A549 (cell line): ENCODE measurements at regions not wholly inside any gene's neighbourhood (a gene's known extent, or its start where the extent isn't known, plus 50 kb on each side); places are given as distances from the start of the nearest gene placed in this dataset.
A peak's percentile ranks its signal among the peaks of the same experiment; 100 is the strongest.

Experiments
- ATAC-seq, 2 experiments: fragments of 200-7000 bp in 1 of 2; fragments of >200 bp in 1 of 2; cut with Nextera tagmentation in 1 of 2; cut with Tn5 transposase in 1 of 2; 3 replicates each; pipeline versions ENCODE4 v1.8.0 to v1.9.1; 2018 to 2020; ENCODE audit warnings: mild to moderate bottlenecking in 1 of 2, moderate library complexity in 1 of 2
- CTCF ChIA-PET: fragments of 300-600 bp; sonication (Branson Sonifier 250); formaldehyde crosslinking; extraction: SDS; loops from one replicate; lab custom pipeline; 2021; ENCODE audit warnings: antibody characterized with exemption, inconsistent platforms; lab: Yijun Ruan, JAX
- POLR2A ChIA-PET: fragments of 350-600 bp; formaldehyde crosslinking; extraction: SDS; loops from one replicate; lab custom pipeline; 2021; ENCODE audit warnings: antibody characterized with exemption, inconsistent platforms; lab: Yijun Ruan, JAX
- DNase-seq, 2 experiments: peaks; one replicate each; pipeline versions ENCODE4 v3.0.0 to v3.0.0-alpha.2; 2011 to 2016; ENCODE audit warnings: low read depth in 1 of 2, low spot score in 1 of 2
- FAIRE-seq: peaks from 2 replicates; lab custom pipeline; 2011; peaks lifted over from hg19 to GRCh38; lab: Jason Lieb, UNC
- H3K27ac ChIP-seq, 2 experiments: fragments of >200 bp; sonication (Bioruptor Twin); formaldehyde crosslinking; 3 replicates each; pipeline ENCODE4 v1.5.1; 2016 to 2017
- H3K4me1 ChIP-seq: fragments of >200 bp; sonication (Bioruptor Twin); formaldehyde crosslinking; 3 replicates; pipeline ENCODE4 v1.6.1; 2016
- H3K4me2 ChIP-seq: fragments of >200 bp; sonication (Bioruptor Twin); formaldehyde crosslinking; 3 replicates; pipeline ENCODE4 v1.6.1; 2016
- H3K4me3 ChIP-seq: fragments of >200 bp; sonication (Bioruptor Twin); formaldehyde crosslinking; 3 replicates; pipeline ENCODE4 v1.5.1; 2016
- H3K9me3 ChIP-seq: fragments of >200 bp; sonication (Bioruptor Twin); formaldehyde crosslinking; 3 replicates; pipeline ENCODE4 v1.6.1; 2016
- CBX2 ChIP-seq: fragments of 200-600 bp; sonication (generic); IDR thresholded peaks from 2 replicates; pipeline ENCODE4 v1.6.1; 2016; ENCODE audit warnings: low read depth, mild to moderate bottlenecking, borderline replicate concordance
- EP300 ChIP-seq, 2 experiments: fragments of >200 bp; sonication (Bioruptor Twin); formaldehyde crosslinking; IDR thresholded peaks; 2 replicates in 1 of 2; 3 replicates in 1 of 2; pipeline ENCODE4 v1.6.1; 2016 to 2017
- FOSB ChIP-seq: fragments of 250-450 bp; sonication (Bioruptor Pico); IDR thresholded peaks from 2 replicates; pipeline ENCODE4 v1.5.0; 2020; ENCODE audit warnings: mild to moderate bottlenecking, moderate library complexity
- FOSL2 ChIP-seq, 2 experiments: fragments of 450-650 bp in 1 of 2; fragments of >200 bp in 1 of 2; sonication (Bioruptor Twin) in 1 of 2; formaldehyde crosslinking; IDR thresholded peaks; 2 replicates each; pipeline versions ENCODE4 v1.5.0 to v1.6.1; 2016 to 2020; ENCODE audit warnings: mild to moderate bottlenecking in 1 of 2, moderate library complexity in 1 of 2
- FOXS1 ChIP-seq: fragments of 250-450 bp; sonication (Bioruptor Pico); IDR thresholded peaks from 2 replicates; pipeline ENCODE4 v1.5.0; 2020; ENCODE audit warnings: mild to moderate bottlenecking, moderate library complexity
- HDAC2 ChIP-seq: fragments of 200-600 bp; sonication (generic); IDR thresholded peaks from 2 replicates; pipeline ENCODE4 v1.6.1; 2016
- HOXA7 ChIP-seq: fragments of 250-450 bp; sonication (Bioruptor Pico); IDR thresholded peaks from 2 replicates; pipeline ENCODE4 v1.5.0; 2020; ENCODE audit warnings: mild to moderate bottlenecking, moderate library complexity
- JUNB ChIP-seq: fragments of >200 bp; sonication (Bioruptor Twin); formaldehyde crosslinking; IDR thresholded peaks from 2 replicates; pipeline ENCODE4 v1.6.1; 2016
- KDM5A ChIP-seq: fragments of 200-600 bp; sonication (generic); IDR thresholded peaks from 2 replicates; pipeline ENCODE4 v1.6.1; 2016; ENCODE audit warnings: antibody characterized with exemption, mild to moderate bottlenecking
- MAFK ChIP-seq: fragments of 450-650 bp; IDR thresholded peaks from 2 replicates; pipeline ENCODE4 v1.6.1; 2014; ENCODE audit not compliant: partially characterized antibody
- NFE2L2 ChIP-seq: fragments of 150-350 bp; conservative IDR thresholded peaks from 2 replicates; pipeline ENCODE4 v1.6.1; 2014; ENCODE audit warnings: low read length
- PHF8 ChIP-seq: fragments of 200-600 bp; sonication (generic); IDR thresholded peaks from 2 replicates; pipeline ENCODE4 v1.6.1; 2016; ENCODE audit warnings: low read depth, mild to moderate bottlenecking, antibody characterized with exemption, moderate library complexity, borderline replicate concordance
- POLR2A ChIP-seq: IDR thresholded peaks from 2 replicates; pipeline ENCODE4 v1.6.1; 2012; ENCODE audit warnings: mild to moderate bottlenecking, low read length
- POLR2AphosphoS2 ChIP-seq: conservative IDR thresholded peaks from 2 replicates; pipeline ENCODE4 v1.6.1; 2012; ENCODE audit warnings: low read length, improper control_type of control experiment, inconsistent platforms
- RAD21 ChIP-seq, 2 experiments: fragments of >200 bp in 1 of 2; sonication (Bioruptor Twin) in 1 of 2; formaldehyde crosslinking in 1 of 2; IDR thresholded peaks in 1 of 2; conservative IDR thresholded peaks in 1 of 2; 2 replicates in 1 of 2; 3 replicates in 1 of 2; pipeline ENCODE4 v1.6.1; 2012 to 2018; ENCODE audit warnings: inconsistent platforms in 1 of 2
- SREBF2 ChIP-seq: fragments of 450-650 bp; IDR thresholded peaks from 2 replicates; pipeline ENCODE4 v1.6.1; 2014; ENCODE audit warnings: mild to moderate bottlenecking, moderate library complexity
- TFCP2L1 ChIP-seq: fragments of 250-450 bp; sonication (Bioruptor Pico); IDR thresholded peaks from 2 replicates; pipeline ENCODE4 v1.5.0; 2021; ENCODE audit warnings: mild to moderate bottlenecking
- ZNF302 ChIP-seq: fragments of 250-450 bp; sonication (Bioruptor Pico); IDR thresholded peaks from 2 replicates; pipeline ENCODE4 v1.9.0; 2021; ENCODE audit warnings: inconsistent platforms, mild to moderate bottlenecking, moderate library complexity
- WGBS: methylation state at CpG from one replicate; pipeline ENCODE4 v1.1.6; 2017; ENCODE audit errors: missing lambda C conversion rate; 5-methylcytosine and 5-hydroxymethylcytosine counted together
- TF ChIP-seq, protein P1 (sequence below): fragments of >200 bp; sonication (Bioruptor Twin); formaldehyde crosslinking; IDR thresholded peaks from 3 replicates; pipeline ENCODE4 v1.6.1; 2016
- TF ChIP-seq, protein P2 (sequence below): IDR thresholded peaks from 2 replicates; pipeline ENCODE4 v1.6.1; 2012
- TF ChIP-seq, protein P3 (sequence below): fragments of >200 bp; sonication (Bioruptor Twin); formaldehyde crosslinking; IDR thresholded peaks from 2 replicates; pipeline ENCODE4 v1.6.1; 2016
- TF ChIP-seq, protein P4 (sequence below): IDR thresholded peaks from 2 replicates; pipeline ENCODE4 v1.6.1; 2012; ENCODE audit warnings: low read depth, borderline replicate concordance

DNA sequence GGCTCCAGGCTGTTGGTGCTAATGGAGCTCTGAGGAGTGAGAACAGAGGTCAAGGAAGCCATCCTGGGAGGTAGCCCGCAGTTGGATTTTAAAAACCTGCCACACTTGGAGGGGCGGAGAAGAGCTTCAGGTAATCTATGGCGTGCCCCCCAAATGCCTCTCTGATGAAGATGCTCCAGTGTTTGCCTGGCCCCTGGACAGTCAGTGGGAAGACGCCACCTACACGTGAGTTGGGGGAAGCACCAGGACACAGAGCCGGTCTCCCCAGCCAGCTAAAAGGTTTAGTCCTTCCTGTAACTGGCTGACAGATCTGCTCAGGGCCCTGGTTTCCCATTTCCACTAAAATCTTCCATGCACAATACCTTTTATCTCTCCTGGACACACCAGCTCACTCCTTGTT lies 225.0 kb downstream of the TTC32 start:
- CTCF ChIA-PET = interaction anchor here (1.1 to 1.7 kb wide), 5 partner anchors 10 to 307 kb away, joined by 3 to 5 read pairs (median 3); no protein-coding TSS in a partner anchor
- Histone ChIP-seq H3K4me3 (no peak overlapping the region), H3K27ac (no peak overlapping the region), H3K4me2 (no peak overlapping the region), H3K4me1 (peaks cover 34% of the 10 kb centered on the region), H3K9me3 (no peaks in the 10 kb centered on the region)
- DNase-seq = peak in 1 of 2 experiments; percentile 17
- TF ChIP-seq, protein P1, sequence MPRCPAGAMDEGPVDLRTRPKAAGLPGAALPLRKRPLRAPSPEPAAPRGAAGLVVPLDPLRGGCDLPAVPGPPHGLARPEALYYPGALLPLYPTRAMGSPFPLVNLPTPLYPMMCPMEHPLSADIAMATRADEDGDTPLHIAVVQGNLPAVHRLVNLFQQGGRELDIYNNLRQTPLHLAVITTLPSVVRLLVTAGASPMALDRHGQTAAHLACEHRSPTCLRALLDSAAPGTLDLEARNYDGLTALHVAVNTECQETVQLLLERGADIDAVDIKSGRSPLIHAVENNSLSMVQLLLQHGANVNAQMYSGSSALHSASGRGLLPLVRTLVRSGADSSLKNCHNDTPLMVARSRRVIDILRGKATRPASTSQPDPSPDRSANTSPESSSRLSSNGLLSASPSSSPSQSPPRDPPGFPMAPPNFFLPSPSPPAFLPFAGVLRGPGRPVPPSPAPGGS = no peak
- TF ChIP-seq TFCP2L1 (no peak), EP300 (IDR thresholded peaks at IDR 0.05) (no peak), RAD21 (conservative IDR thresholded peaks at IDR 0.05 in 1 of 2, IDR thresholded peaks at IDR 0.05 in 1 of 2) (peak in 1 of 2 experiments; percentile 25; a peak in 1 of 5 replicates), POLR2AphosphoS2 (no peak), ZNF302 (CRISPR knock-in tag) (no peak), FOSB (CRISPR knock-in tag) (no peak), PHF8 (no peak)
- no peak for FAIRE-seq
- POLR2A ChIA-PET = no interaction called here
- 86% methylated on average over 5 of the region's 6 CpGs for WGBS
- peak in 1 of 2 experiments; percentile 51; a peak in 2 of 6 replicates for ATAC-seq

DNA sequence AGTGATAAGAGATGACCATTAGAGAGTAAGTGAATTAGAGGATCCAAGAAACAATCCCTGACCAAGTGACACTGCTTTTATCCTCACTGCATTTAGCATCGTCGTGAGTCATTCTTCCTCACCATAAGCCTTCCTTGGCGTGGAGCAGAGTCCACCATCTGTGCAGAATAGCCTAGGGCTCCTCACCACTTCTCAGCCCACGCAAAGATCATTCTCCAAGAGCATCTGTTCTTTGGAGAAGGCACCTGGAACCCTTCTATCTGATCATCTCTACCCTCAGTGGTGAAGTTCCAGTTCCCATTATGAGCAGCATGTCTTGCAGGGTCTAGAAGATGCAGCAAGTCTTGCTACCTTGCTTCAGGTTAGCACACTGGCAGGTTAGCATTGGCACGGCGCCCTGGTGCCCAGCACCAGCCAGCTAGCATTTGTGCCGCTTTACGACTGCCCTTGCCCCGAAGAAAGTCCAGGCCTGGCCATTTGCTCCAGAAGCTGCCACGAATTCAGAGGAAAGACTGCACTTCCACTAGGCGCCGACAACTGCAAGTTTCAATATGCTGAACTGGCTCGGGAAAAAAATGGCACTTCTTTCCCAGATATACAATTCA lies 225.8 kb downstream of the TTC32 start:
- CTCF ChIA-PET = interaction anchor here (1.2 to 1.7 kb wide), 3 partner anchors 9 to 307 kb away, joined by 3 to 5 read pairs (median 4); no protein-coding TSS in a partner anchor
- H3K9me3 ChIP-seq = no peaks in the 10 kb centered on the region
- 75% methylated on average over 13 of the region's 13 CpGs for WGBS
- H3K4me1 ChIP-seq = peaks cover 34% of the 10 kb centered on the region
- H3K4me3 ChIP-seq = no peak overlapping the region
- H3K27ac ChIP-seq = no peak overlapping the region
- no peak overlapping the region for H3K4me2 ChIP-seq
- FAIRE-seq (no peak), ATAC-seq (peak in 1 of 2 experiments; percentile 22; a peak in 1 of 6 replicates), DNase-seq (no peak)
- POLR2A ChIA-PET = no interaction called here
- TF ChIP-seq HDAC2 = no peak
- TF ChIP-seq POLR2AphosphoS2 = no peak
- no peak for TF ChIP-seq NFE2L2

DNA sequence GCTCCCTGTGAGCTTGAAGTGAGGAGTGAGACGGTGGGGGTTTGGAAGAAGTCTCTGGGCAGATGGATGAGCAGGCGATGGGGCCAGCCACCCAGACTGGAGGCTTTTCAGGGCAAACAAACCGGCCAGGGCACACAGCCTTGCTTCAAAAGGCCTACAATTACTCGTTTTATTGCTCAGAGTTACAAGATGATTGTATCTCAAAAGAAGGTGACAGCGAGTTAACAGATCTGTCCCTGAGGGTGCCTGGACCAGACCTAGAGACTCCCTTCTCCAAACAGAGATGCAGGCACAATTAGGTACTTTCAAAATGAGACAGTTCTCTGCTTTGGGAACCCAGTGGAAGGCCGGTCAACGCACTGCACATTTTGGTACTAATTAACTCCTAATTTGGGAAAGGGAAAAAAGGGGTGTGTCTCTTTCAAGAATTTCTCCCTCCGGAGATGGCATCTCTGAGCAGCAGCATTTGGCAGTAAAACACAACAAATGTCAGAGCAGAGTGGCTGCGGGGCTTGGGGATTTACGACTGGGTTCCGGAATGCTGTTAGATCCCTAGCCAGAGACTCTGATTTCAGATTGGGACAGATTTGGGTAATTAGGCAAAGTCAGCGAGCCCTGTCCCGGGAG lies 226.7 kb downstream of the TTC32 start:
- H3K9me3 ChIP-seq = no peaks in the 10 kb centered on the region
- no peak for ATAC-seq
- TF ChIP-seq JUNB (no peak), SREBF2 (no peak), MAFK (no peak)
- TF ChIP-seq, all 56 proteins: peak for 0
- ChIA-PET POLR2A (no interaction called here), CTCF (no interaction called here)
- FAIRE-seq (no peak), DNase-seq (no peak)
- Histone ChIP-seq H3K4me1 (peaks cover 34% of the 10 kb centered on the region), H3K27ac (peak overlapping the region in 1 of 2 experiments; percentile 30; a peak in 1 of 6 replicates), H3K4me3 (no peak overlapping the region), H3K4me2 (no peak overlapping the region)
- WGBS = 83% methylated on average over 13 of the region's 13 CpGs

DNA sequence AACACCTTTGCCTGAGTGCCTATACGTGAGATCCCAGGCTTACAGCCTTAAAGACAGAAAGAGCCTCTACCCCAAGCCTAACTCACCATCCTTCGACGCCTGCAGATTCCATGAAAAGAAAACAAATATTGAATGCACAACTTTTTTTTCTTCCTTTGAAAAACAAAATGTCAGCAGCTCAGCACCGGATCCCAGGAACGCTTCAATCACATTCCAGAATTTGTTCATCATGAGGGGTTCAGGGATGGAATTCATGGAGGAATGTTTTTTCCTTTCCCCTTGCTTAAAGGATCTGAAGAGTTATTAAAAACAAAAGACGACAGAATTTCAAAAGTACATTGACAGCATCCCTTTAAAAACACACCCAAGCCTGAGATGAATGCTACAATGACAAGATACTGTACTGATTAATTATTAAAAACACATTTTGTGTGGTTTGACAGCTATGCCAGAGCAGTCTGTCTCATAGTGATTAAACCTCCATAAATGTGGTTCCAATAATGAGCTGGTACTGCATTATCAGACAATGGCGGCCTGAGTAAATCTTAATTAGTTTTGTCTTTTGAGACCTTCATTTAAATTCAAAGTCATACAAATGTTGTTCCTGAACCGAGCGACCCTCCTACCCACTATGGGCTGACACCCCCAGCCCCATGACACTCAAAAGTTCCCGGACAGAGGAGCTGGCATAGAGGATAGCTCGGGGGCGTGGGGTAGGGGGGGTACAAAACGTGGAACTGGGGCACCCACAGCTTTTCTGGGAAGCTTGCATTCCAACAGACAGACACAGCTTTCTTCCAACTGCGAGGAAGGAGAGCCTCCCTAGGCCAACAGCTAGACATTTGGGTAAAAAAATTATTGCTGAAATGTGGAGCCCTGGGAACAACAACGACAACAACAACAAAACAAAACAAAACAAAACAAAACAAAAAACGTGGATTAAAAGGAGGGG lies 227.5 kb downstream of the TTC32 start:
- no peak for DNase-seq
- no peak overlapping the region for H3K4me3 ChIP-seq
- no peaks in the 10 kb centered on the region for H3K9me3 ChIP-seq
- no peak for FAIRE-seq
- H3K4me1 ChIP-seq = peaks cover 34% of the 10 kb centered on the region
- WGBS = 81% methylated on average over 16 of the region's 16 CpGs
- no peak for ATAC-seq
- peak overlapping the region; percentile 15; the same call in 2 of the 3 replicates for H3K4me2 ChIP-seq
- ChIA-PET CTCF (interaction anchor here (1.3 kb wide), 1 partner anchor 305 kb away, joined by 3 read pairs; no protein-coding TSS in a partner anchor), POLR2A (no interaction called here)
- peak overlapping the region in 1 of 2 experiments; percentile 58; a peak in 4 of 6 replicates for H3K27ac ChIP-seq
- TF ChIP-seq FOXS1 (CRISPR knock-in tag) (no peak), JUNB (no peak), POLR2A (no peak), HOXA7 (CRISPR knock-in tag) (no peak), KDM5A (no peak), FOSL2 (IDR thresholded peaks at IDR 0.05) (no peak), FOSL2 (CRISPR knock-in tag; IDR thresholded peaks at IDR 0.05) (no peak), SREBF2 (no peak), RAD21 (conservative IDR thresholded peaks at IDR 0.05 in 1 of 2, IDR thresholded peaks at IDR 0.05 in 1 of 2) (no peak), CBX2 (no peak)
- TF ChIP-seq, protein P2, sequence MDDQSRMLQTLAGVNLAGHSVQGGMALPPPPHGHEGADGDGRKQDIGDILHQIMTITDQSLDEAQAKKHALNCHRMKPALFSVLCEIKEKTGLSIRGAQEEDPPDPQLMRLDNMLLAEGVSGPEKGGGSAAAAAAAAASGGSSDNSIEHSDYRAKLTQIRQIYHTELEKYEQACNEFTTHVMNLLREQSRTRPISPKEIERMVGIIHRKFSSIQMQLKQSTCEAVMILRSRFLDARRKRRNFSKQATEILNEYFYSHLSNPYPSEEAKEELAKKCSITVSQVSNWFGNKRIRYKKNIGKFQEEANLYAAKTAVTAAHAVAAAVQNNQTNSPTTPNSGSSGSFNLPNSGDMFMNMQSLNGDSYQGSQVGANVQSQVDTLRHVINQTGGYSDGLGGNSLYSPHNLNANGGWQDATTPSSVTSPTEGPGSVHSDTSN = no peak
- TF ChIP-seq, protein P3, sequence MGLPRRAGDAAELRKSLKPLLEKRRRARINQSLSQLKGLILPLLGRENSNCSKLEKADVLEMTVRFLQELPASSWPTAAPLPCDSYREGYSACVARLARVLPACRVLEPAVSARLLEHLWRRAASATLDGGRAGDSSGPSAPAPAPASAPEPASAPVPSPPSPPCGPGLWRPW = no peak
- TF ChIP-seq, protein P4, sequence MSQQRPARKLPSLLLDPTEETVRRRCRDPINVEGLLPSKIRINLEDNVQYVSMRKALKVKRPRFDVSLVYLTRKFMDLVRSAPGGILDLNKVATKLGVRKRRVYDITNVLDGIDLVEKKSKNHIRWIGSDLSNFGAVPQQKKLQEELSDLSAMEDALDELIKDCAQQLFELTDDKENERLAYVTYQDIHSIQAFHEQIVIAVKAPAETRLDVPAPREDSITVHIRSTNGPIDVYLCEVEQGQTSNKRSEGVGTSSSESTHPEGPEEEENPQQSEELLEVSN = no peak
- TF ChIP-seq, protein P1 = no peak
